Stimulated activated CD4-positive, alpha-beta T cell treated with anti-CD3 and anti-CD28 coated beads, Interleukin-15, amount 100 ng/mL, for 48 hours (primary cell): ENCODE measurements at regions not wholly inside any gene's neighbourhood (a gene's known extent, or its start where the extent isn't known, plus 50 kb on each side); places are given as distances from the start of the nearest gene placed in this dataset.
"Not testable (repeated sequence)": the region's sequence is repeated elsewhere in the genome, so short reads cannot be mapped to it uniquely, and the experiment has no call there.

Experiments used
- DNase-seq, 2 donors: peaks; one replicate each; pipeline ENCODE4 v3.0.0-alpha.2; 2020; ENCODE audit warnings: low read depth in 2 of 2

- no peak for DNase-seq
Measured at GRCh38 chr15:24150542-24150941, 463.4 kb upstream of the NDN start.

DNA sequence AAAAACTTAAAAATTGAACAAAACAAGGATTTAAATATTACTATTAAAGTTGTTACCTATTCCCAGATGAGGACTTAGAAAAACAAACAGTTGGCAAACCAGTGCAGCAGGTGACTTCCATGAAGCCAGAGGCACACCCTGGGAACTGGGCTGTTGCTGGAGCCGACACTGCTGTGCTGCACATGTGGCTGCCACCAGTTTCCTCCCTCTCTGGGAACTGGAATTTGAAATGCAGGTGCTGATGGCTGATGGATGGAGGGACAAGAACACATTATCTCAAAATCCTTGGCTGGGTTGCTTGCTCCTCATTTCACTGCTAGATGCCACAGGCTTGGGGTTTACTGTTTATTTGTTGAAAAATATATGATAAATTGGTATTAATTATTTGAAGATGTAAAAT, 471.2 kb upstream of the NDN start:
- not testable (repeated sequence) for DNase-seq

DNA sequence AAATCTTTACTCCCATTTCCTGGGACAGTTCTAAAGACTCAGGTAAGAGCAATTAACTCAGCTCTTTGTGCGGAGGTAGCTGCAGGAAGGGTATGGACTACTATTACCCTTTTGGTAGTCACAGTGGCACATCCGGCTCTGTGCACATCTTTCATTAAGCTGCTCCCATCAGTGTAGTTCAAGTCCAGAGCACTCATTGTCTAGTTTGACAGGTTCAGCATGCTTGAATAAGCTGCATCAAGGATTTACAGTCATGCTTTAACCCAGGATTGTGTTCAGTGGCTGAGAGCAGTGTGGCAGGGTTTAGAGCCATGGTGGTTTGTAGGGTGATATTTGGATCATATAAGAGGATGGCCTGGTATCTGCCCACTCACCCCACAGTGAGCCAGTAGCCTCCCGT, 478.4 kb upstream of the NDN start:
- DNase-seq = not testable (repeated sequence)

DNA sequence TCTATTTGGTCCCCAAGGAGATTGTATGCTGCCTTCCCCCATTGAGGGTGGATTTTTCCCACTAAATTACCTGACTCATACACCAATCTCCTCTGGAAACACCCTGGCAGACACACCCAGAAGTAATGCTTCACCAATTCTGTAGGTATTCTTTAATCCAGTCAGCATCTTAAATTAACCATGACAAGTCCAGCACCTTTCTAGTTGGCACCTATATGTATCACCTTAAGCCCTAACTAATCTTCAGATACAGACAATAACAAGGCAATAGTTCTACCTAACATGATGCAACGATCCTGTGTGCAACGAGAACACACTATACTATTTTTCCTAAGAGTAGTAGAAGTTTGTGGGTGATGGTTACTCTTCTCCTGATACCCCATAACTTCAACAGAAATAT, 473.3 kb upstream of the NPAP1 start:
- DNase-seq = not testable (repeated sequence)

DNA sequence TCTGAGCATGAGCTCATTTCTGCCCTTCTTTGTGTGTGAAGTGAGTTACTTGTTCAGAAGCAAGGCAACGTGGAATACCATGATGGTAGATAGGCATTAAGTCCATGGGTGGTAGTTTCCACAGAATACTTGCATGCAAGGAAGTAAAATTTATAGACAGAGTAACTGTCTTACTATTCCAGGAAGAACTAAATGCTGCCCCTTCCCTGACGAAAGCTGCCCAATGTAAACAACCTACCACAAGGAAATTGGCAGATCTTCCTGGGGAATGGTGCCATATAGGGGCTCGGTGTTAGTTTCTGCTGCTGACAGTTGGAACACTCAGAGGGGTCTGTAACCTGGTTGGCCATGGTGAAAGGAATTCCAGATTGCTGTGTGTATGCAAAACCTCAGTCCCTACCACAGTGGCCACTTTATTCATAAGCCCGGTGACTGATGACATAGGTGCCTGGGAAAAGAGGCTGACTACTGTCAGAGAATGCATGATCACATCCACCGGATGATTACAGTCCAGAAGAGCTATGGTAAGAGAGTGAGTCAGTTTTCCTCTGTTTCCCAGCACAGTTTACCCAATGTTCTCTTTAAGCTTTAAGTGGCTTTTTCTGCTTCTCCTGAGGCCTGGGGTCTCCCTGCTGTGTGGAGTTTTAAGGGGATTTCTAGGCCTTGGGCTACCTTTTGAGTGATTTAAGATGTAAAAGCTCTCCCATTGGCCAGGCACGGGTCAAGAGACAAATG, 463.7 kb upstream of the NPAP1 start:
- DNase-seq = not testable (repeated sequence)

DNA sequence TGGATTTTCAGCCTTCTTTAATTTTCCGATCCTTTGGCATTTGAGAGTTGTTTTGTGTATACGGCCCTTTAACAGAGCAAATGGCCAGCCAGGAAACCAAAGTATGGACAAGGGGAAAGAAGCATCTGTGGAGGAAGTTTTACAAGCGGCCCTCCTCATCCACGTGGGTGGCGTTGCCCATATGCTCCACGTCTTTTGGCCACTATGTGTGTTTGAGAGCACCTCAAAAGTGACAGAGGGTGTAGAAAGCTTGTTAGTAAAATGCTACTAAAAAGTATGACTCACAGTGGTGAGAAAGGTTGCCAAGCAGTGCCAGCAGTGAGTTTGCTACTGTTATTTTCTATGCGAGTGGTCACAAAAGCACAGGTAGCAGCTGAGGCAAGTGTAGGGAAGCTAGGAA, 451.8 kb upstream of the NPAP1 start:
- no peak for DNase-seq

GRCh38 chr15:24224161-24224560, 451.4 kb upstream of the NPAP1 start:
- no peak for DNase-seq

GRCh38 chr15:24228922-24229321, 446.7 kb upstream of the NPAP1 start:
- DNase-seq = not testable (repeated sequence)

GRCh38 chr15:24233134-24233533, 442.4 kb upstream of the NPAP1 start:
- DNase-seq = not testable (repeated sequence)

GRCh38 chr15:24240580-24240979, 435.0 kb upstream of the NPAP1 start:
- DNase-seq = not testable (repeated sequence)

DNA sequence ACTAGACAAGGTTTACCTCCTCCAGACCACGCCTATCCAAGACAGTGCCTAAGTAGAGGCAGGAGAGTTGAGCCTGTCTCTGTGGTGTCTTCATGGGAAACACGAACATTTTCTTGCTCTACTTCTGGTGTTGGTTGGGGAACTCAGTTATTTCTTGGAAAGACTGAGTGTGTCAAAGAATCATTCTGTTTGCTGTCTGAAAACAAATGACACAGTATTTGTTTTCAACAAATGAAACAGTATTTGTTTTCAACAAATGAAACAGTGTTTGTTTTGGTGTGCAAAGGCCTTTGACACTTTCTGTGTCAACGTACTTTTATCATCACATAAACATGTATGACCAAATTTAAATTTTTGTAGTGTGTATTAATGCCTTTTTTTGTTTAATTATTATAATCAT, 416.5 kb upstream of the NPAP1 start:
- DNase-seq = not testable (repeated sequence)

GRCh38 chr15:24260407-24260806, 415.2 kb upstream of the NPAP1 start:
- not testable (repeated sequence) for DNase-seq

GRCh38 chr15:24260854-24261253, 414.7 kb upstream of the NPAP1 start:
- DNase-seq = not testable (repeated sequence)

GRCh38 chr15:24268536-24269165, 406.9 kb upstream of the NPAP1 start:
- not testable (repeated sequence) for DNase-seq

GRCh38 chr15:24269166-24269571, 406.4 kb upstream of the NPAP1 start:
- no peak for DNase-seq

DNA sequence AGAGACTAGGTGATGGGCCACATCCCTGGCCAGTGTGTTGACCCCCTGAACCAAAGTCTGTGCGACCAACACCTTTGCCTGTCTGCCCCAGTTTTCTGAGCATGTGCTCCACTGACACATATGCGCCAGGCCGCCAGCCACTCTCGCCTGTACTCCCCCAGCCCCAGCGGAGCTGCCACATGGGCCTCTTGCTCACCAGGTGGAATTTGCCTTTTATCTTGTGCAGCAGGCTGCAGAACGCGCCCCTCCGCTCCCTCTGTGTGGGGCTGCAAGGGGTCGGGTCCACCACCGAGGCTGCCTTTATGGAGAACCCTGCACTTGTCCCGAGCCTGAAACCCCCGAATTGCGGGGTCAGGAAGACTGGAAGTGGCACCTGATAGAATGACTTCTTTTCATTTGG, 405.7 kb upstream of the NPAP1 start:
- no peak for DNase-seq

DNA sequence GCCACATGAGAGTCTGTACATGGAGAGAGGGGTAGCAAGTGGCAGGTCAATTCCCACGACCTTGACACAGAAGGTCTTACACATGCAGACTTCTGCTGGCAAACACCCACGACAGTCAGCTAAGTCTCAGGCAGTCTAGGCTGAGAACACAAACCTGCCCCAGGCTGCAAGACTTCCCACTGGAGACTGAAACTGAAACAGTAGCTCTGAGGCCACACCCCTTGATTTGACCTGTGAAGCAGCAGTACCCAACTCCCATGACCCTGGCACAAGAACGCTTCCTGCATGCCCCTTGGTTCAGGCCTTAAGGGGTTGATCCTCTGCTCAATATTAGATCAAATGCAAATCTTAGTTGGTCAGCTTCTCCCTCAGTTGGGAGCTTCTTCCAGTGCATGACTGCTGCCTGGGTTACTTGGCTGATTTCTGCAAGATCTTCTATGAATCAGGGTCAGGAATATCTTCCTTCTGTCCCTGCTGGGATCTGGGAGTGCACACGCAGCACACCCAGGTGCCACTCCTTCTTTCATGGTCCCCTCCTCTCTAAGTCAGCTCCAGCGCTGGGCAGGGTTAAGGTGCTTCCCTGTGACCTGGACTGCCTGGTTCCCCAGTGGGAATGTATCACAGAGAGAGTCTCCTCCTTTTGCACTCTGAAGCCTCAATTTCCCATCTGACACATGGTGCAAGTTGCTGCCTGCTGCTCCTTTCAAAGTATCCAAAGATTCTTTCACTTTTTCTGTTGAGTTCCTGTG, 403.9 kb upstream of the NPAP1 start:
- not testable (repeated sequence) for DNase-seq

- DNase-seq = no peak
Measured at GRCh38 chr15:24292837-24293236, 382.7 kb upstream of the NPAP1 start.

DNA sequence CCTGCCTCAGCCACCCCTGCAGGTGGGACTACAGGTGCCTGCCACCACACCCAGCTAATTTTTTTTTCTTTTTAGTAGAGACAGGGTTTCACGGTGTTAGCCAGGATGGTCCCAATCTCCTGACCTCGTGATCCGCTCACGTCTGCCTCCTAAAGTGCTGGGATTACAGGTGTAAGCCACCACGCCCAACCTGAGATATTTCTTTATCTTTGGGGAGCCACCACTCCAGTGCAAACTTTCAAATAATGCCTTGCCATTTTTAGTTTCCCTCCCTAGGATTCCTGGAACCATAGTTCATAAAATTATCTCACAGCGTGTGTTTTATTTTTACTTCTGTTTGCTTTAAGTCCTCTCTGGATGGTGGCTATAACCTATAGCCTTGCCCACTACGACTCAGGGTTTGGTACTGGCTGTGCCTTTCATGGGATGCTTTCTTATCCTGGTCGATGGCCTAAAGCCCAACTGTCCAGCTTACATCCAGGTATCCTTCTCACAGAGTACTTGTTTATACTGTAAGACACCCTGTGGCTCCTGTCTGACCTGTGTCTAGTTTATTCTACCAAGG, 374.7 kb upstream of the NPAP1 start:
- not testable (repeated sequence) for DNase-seq

GRCh38 chr15:24301999-24302398, 373.6 kb upstream of the NPAP1 start:
- DNase-seq = not testable (repeated sequence)

DNA sequence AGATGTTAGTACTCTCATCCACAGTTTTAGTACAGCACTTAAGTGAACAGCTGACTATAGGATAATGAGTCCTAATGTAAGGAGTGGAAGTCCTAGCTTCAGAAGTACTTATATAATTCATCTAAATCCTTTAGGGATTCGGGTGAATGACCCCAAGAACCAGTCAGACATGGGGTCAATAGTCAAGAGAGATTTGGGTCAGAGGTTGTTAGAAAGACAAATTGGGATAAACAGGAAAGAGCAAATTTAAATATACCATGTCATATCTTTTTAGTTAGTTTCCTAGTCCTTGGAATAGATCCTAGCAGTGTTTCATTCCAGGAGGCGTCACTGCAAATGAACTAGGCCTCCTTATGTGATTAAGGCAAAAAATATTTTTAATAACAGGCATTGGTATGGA, 370.8 kb upstream of the NPAP1 start:
- DNase-seq = not testable (repeated sequence)

DNA sequence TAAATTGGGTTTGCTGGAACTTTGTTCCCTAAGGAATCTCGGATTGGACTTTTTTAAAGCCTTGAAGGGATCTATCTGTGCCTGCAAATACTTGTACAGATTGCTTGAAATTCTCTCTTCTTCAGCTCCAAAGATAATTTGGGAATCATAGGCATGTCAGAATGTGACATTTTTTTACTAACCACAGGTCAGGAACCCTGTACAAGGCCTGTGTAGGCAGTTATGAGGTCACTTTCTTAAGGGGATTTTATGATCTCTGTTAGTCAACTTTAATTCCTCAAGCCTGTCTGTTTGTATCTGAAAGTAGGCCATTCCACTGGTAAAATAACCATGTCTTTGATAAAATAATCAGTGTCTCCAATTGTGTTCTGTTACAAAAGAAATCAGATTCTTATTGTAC, 369.9 kb upstream of the NPAP1 start:
- not testable (repeated sequence) for DNase-seq
